H1 (cell line): ENCODE measurements at regions not wholly inside any gene's neighbourhood (a gene's known extent, or its start where the extent isn't known, plus 50 kb on each side); places are given as distances from the start of the nearest gene placed in this dataset.

ENCODE experiments used
- CBX5 ChIP-seq: fragments of 300-800, 300-1000 bp; sonication (generic); IDR thresholded peaks from 2 replicates; pipeline ENCODE4 v1.7.1; 2016; ENCODE audit warnings: antibody characterized with exemption, low read length, low read depth
- CHD1 ChIP-seq: IDR thresholded peaks from 2 replicates; pipeline ENCODE4 v1.6.1; 2012; ENCODE audit warnings: low read depth, low read length, improper control_type of control experiment
- CTCF ChIP-seq, 3 experiments: IDR thresholded peaks; 1 replicate in 2 of 3; 2 replicates in 1 of 3; pipeline versions ENCODE4 v1.5.1 to v1.6.1; 2011; ENCODE audit warnings: low read length in 3 of 3, mild to moderate bottlenecking in 3 of 3, inconsistent platforms in 2 of 3, low read depth in 1 of 3, moderate library complexity in 1 of 3; ENCODE audit not compliant: insufficient read depth in 1 of 3; ENCODE audit errors: control extremely low read depth in 1 of 3
- EZH2 ChIP-seq: fragments of 200-600 bp; sonication (generic); IDR thresholded peaks from 2 replicates; pipeline ENCODE4 v1.7.1; 2012; ENCODE audit warnings: low read depth, mild to moderate bottlenecking, moderate library complexity, low read length, inconsistent platforms; ENCODE audit not compliant: severe bottlenecking
- GABPA ChIP-seq: IDR thresholded peaks from 2 replicates; pipeline ENCODE4 v1.6.1; 2011; ENCODE audit warnings: mild to moderate bottlenecking, low read length, moderate library complexity, borderline replicate concordance; ENCODE audit not compliant: insufficient read depth
- POLR2A ChIP-seq, 2 experiments: IDR thresholded peaks; 1 replicate in 1 of 2; 2 replicates in 1 of 2; pipeline ENCODE4 v1.6.1; 2011; ENCODE audit warnings: low read depth in 2 of 2, low read length in 2 of 2, mild to moderate bottlenecking in 2 of 2; ENCODE audit errors: control extremely low read depth in 1 of 2
- POLR2AphosphoS5 ChIP-seq: IDR thresholded peaks from 2 replicates; pipeline ENCODE4 v1.6.1; 2011; ENCODE audit warnings: low read depth, low read length
- SRF ChIP-seq: IDR thresholded peaks from 2 replicates; pipeline ENCODE4 v1.6.1; 2011; ENCODE audit warnings: mild to moderate bottlenecking, low read depth, low read length, moderate library complexity
- TAF1 ChIP-seq: IDR thresholded peaks from 2 replicates; pipeline ENCODE4 v1.6.1; 2011; ENCODE audit warnings: mild to moderate bottlenecking, low read depth, low read length

- TF ChIP-seq POLR2AphosphoS5 = no peak
- TF ChIP-seq CTCF (IDR thresholded peaks at IDR 0.05; ENCODE audit: control extremely low read depth in 1 of 3, insufficient read depth in 1 of 3, low read depth in 1 of 3, low read length in 3 of 3) = no peak
- no peak for TF ChIP-seq CHD1
- TF ChIP-seq GABPA = no peak
- TF ChIP-seq POLR2A (IDR thresholded peaks at IDR 0.05; ENCODE audit: control extremely low read depth in 1 of 2, low read depth in 2 of 2, low read length in 2 of 2) = no peak
- TF ChIP-seq CBX5 = no peak
- no peak for TF ChIP-seq EZH2
- TF ChIP-seq SRF = no peak
- TF ChIP-seq TAF1 = no peak
These were observed 82.3 kb upstream of the CD83 start for GRCh38 chr6:14035071-14035847.
